Gastrocnemius medialis (tissue), 4 donors: ENCODE measurements at regions not wholly inside any gene's neighbourhood (a gene's known extent, or its start where the extent isn't known, plus 50 kb on each side); places are given as distances from the start of the nearest gene placed in this dataset.

Source experiments
- ATAC-seq, 2 donors: fragments of 150-250 bp; one replicate each; pipeline ENCODE4 v1.9.1; 2016
- DNase-seq, 2 donors: peaks; one replicate each; pipeline ENCODE4 v3.0.0-alpha.2; 2019
- H3K27ac ChIP-seq, 4 donors: fragments of 200-600 bp; sonication (generic); 1 replicate in 1 of 4; 2 replicates in 3 of 4; pipeline ENCODE4 v1.5.1; 2016 to 2018; ENCODE audit warnings: mild to moderate bottlenecking in 2 of 4, moderate library complexity in 1 of 4
- H3K27me3 ChIP-seq, 3 donors: fragments of 200-600 bp; sonication (generic) in 2 of 3; 1 replicate in 1 of 3; 2 replicates in 2 of 3; pipeline versions ENCODE4 v1.5.1 to v1.6.0; 2016 to 2019; ENCODE audit warnings: mild to moderate bottlenecking in 1 of 3, moderate library complexity in 1 of 3
- H3K36me3 ChIP-seq, 2 donors: fragments of 200-600 bp; sonication (generic) in 1 of 2; one replicate each; pipeline ENCODE4 v1.5.1; 2017 to 2018
- H3K4me1 ChIP-seq, 2 donors: fragments of 200-600 bp; sonication (generic) in 1 of 2; one replicate each; pipeline ENCODE4 v1.5.1; 2016 to 2017; ENCODE audit warnings: mild to moderate bottlenecking in 2 of 2
- H3K4me3 ChIP-seq, 4 donors: fragments of 200-600 bp; sonication (generic) in 3 of 4; 1 replicate in 1 of 4; 2 replicates in 3 of 4; pipeline ENCODE4 v1.5.1; 2016 to 2019; ENCODE audit warnings: mild to moderate bottlenecking in 2 of 4
- H3K9me3 ChIP-seq, 3 donors: fragments of 200-600 bp; sonication (generic) in 2 of 3; 1 replicate in 1 of 3; 2 replicates in 2 of 3; pipeline ENCODE4 v1.5.1; 2016 to 2019
- POLR2A ChIP-seq, 2 donors: fragments of 450-650 bp; IDR thresholded peaks; one replicate each; pipeline ENCODE4 v1.6.1; 2017; ENCODE audit warnings: antibody characterized with exemption in 2 of 2, mild to moderate bottlenecking in 2 of 2, moderate library complexity in 2 of 2
- in situ Hi-C, 4 donors: fragments of 200-750 bp; cut with MboI; loops; one replicate each; pipeline versions ENCODE4 v1.15.0 to v1.8.0; 2017; ENCODE audit warnings: low sequenced_read_pairs in 4 of 4
- intact Hi-C: fragments of 100-400 bp; cut with DNase I; formaldehyde crosslinking; loops from one replicate; pipeline ENCODE4 v1.15.1; 2023; ENCODE audit warnings: low total_unique reads
- TF ChIP-seq, protein P1 (sequence below), 5 experiments: fragments of 450-650 bp in 3 of 5; fragments of 200-600 bp in 2 of 5; sonication (generic) in 2 of 5; IDR thresholded peaks in 4 of 5; conservative IDR thresholded peaks in 1 of 5; 1 replicate in 4 of 5; 2 replicates in 1 of 5; pipeline ENCODE4 v1.5.1; 2016 to 2019; ENCODE audit warnings: antibody characterized with exemption in 5 of 5, mild to moderate bottlenecking in 3 of 5, moderate library complexity in 3 of 5

DNA sequence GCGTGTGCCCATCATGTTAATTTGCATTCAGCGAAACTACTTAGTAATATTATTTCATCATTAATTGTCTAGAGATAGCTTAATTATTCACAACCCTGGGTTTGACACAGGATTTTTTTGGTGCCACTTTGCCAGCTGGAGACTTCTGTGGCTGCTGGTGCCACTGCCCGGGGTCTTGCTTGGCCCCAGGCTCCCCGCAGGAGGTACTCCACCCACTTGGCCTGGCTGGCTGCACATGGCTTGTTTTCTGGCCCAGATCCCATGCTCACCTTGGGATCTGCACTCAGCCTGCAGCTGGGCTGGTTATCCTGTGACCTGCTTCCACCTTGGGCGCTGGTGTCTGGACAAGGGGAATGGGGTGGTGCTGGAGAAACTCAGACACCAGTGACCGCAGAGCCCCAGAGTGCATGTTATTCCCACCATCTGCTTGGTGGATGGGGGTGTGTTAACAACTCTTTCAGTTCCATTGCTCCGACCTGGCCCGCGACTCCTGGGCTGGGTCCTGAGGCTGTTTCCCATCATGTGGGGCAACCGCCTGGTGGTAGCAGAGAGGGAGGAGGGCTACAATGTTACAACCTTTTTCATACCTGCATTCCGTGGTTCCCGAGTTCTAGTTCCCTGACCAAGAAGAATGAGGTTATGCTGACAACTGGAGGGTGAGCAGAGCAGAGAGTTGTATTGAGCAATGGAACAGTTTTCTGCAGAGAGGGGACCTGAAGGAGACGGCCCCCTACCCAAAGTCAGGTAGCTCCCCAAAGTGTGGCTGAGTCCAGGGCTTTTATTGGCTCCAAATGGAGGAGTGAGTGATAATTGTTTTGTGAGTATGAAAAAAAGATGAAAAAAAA, 1950.0 kb upstream of the IGFBP7 start:
- no peaks in the 10 kb centered on the region for H3K9me3 ChIP-seq
- no peaks in the 10 kb centered on the region for H3K36me3 ChIP-seq
- in situ Hi-C loops (no loop called here), intact Hi-C loops (no loop called here)
- H3K27me3 ChIP-seq: no peaks in the 10 kb centered on the region
- TF ChIP-seq, protein P1, sequence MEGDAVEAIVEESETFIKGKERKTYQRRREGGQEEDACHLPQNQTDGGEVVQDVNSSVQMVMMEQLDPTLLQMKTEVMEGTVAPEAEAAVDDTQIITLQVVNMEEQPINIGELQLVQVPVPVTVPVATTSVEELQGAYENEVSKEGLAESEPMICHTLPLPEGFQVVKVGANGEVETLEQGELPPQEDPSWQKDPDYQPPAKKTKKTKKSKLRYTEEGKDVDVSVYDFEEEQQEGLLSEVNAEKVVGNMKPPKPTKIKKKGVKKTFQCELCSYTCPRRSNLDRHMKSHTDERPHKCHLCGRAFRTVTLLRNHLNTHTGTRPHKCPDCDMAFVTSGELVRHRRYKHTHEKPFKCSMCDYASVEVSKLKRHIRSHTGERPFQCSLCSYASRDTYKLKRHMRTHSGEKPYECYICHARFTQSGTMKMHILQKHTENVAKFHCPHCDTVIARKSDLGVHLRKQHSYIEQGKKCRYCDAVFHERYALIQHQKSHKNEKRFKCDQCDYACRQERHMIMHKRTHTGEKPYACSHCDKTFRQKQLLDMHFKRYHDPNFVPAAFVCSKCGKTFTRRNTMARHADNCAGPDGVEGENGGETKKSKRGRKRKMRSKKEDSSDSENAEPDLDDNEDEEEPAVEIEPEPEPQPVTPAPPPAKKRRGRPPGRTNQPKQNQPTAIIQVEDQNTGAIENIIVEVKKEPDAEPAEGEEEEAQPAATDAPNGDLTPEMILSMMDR (IDR thresholded peaks at IDR 0.05 in 4 of 5, conservative IDR thresholded peaks at IDR 0.05 in 1 of 5): no peak
- TF ChIP-seq POLR2A (IDR thresholded peaks at IDR 0.05): no peak
- no peak for DNase-seq
- no peaks in the 10 kb centered on the region for H3K4me1 ChIP-seq
- H3K4me3 ChIP-seq: no peak overlapping the region
- H3K27ac ChIP-seq: no peak overlapping the region
- no peak for ATAC-seq

GRCh38 chr4:59060895-59061294, 1950.7 kb upstream of the IGFBP7 start:
- Histone ChIP-seq H3K27ac (no peak overlapping the region), H3K27me3 (no peaks in the 10 kb centered on the region), H3K36me3 (no peaks in the 10 kb centered on the region), H3K9me3 (no peaks in the 10 kb centered on the region), H3K4me3 (no peak overlapping the region), H3K4me1 (no peaks in the 10 kb centered on the region)
- no peak for TF ChIP-seq POLR2A (IDR thresholded peaks at IDR 0.05)
- TF ChIP-seq, protein P1 (IDR thresholded peaks at IDR 0.05 in 4 of 5, conservative IDR thresholded peaks at IDR 0.05 in 1 of 5): no peak
- ATAC-seq (no peak), DNase-seq (no peak)
- intact Hi-C loops: no loop called here
- in situ Hi-C loops: no loop called here

- Histone ChIP-seq H3K36me3 (no peaks in the 10 kb centered on the region), H3K4me1 (no peaks in the 10 kb centered on the region), H3K27ac (no peak overlapping the region), H3K27me3 (no peaks in the 10 kb centered on the region), H3K4me3 (no peak overlapping the region), H3K9me3 (no peaks in the 10 kb centered on the region)
- ATAC-seq (no peak), DNase-seq (no peak)
- TF ChIP-seq POLR2A (IDR thresholded peaks at IDR 0.05): no peak
- TF ChIP-seq, protein P1 (IDR thresholded peaks at IDR 0.05 in 4 of 5, conservative IDR thresholded peaks at IDR 0.05 in 1 of 5): no peak
- in situ Hi-C loops (no loop called here), intact Hi-C loops (no loop called here)
These were observed 1953.0 kb upstream of the IGFBP7 start for GRCh38 chr4:59063015-59063720.

DNA sequence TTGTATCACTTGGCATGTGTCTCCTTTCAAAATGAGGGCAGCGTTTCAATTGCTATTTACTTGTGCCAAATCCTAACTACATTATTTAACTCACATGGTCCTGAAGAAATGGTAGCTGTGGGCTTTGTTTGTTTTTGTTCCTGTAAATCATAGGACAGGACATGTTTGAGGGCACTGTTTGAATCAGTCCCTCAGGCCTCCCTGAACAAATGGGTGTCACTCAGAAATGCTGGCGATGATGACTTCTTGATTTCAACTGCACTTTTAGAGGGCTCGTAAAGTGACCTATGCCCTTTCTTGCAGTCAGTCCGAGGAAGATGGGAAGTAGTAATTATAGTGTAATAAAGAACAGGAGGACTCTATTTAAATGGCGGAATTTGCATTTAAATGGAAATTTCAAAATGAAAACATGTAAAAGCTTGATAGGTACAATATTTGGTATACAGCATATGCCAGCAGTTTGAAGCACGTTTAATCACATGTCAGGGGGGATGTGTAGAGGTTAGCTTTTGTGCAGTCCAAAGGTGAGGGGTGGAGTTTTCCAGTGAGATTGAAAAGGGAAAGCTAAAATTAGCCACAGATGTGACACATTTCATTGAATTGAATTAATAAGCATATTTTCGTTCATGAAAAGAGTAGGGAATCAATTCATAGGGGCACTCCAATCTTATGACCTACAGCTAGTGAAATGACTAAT, 1958.7 kb upstream of the IGFBP7 start:
- no peaks in the 10 kb centered on the region for H3K36me3 ChIP-seq
- no peak overlapping the region for H3K27ac ChIP-seq
- no peak overlapping the region for H3K4me3 ChIP-seq
- no peaks in the 10 kb centered on the region for H3K27me3 ChIP-seq
- DNase-seq (no peak), ATAC-seq (no peak)
- in situ Hi-C loops: no loop called here
- no peaks in the 10 kb centered on the region for H3K9me3 ChIP-seq
- no peaks in the 10 kb centered on the region for H3K4me1 ChIP-seq
- TF ChIP-seq, protein P1 (IDR thresholded peaks at IDR 0.05 in 4 of 5, conservative IDR thresholded peaks at IDR 0.05 in 1 of 5): no peak
- TF ChIP-seq POLR2A (IDR thresholded peaks at IDR 0.05): no peak
- intact Hi-C loops: no loop called here
